Retina (tissue), 1 donor: ENCODE measurements at regions not wholly inside any gene's neighbourhood (a gene's known extent, or its start where the extent isn't known, plus 50 kb on each side); places are given as distances from the start of the nearest gene placed in this dataset.
"Not testable (repeated sequence)": the region's sequence is repeated elsewhere in the genome, so short reads cannot be mapped to it uniquely, and the experiment has no call there.

Source experiments
- DNase-seq: peaks from one replicate; pipeline ENCODE4 v3.0.0-alpha.2; 2016

- no peak for DNase-seq
Measured at GRCh38 chr5:152106571-152106970, 181.9 kb upstream of the GLRA1 start.

GRCh38 chr5:152105085-152105484 is 180.4 kb upstream of the GLRA1 start:
- DNase-seq, result no peak

- no peak for DNase-seq
Measured at GRCh38 chr5:152104211-152104610, 179.6 kb upstream of the GLRA1 start.

GRCh38 chr5:152102908-152103307 is 178.3 kb upstream of the GLRA1 start:
- DNase-seq, result not testable (repeated sequence)

- DNase-seq, result no peak
Measured at GRCh38 chr5:152102057-152102456, 177.4 kb upstream of the GLRA1 start.

- DNase-seq, result no peak
Measured at GRCh38 chr5:152100462-152100861, 175.8 kb upstream of the GLRA1 start.

- DNase-seq, result no peak
Measured at GRCh38 chr5:152097128-152097527, 172.5 kb upstream of the GLRA1 start.

GRCh38 chr5:152094716-152095115 is 170.1 kb upstream of the GLRA1 start:
- no peak for DNase-seq

GRCh38 chr5:152094060-152094459 is 169.4 kb upstream of the GLRA1 start:
- no peak for DNase-seq

- no peak for DNase-seq
Measured at GRCh38 chr5:152092580-152092979, 167.9 kb upstream of the GLRA1 start.

GRCh38 chr5:152089644-152090043 is 165.0 kb upstream of the GLRA1 start:
- DNase-seq, result peak; percentile 38

- no peak for DNase-seq
Measured at GRCh38 chr5:152086668-152087067, 162.0 kb upstream of the GLRA1 start.

- no peak for DNase-seq
Measured at GRCh38 chr5:152084476-152084875, 159.8 kb upstream of the GLRA1 start.

GRCh38 chr5:152083231-152083630 is 158.6 kb upstream of the GLRA1 start:
- DNase-seq, result no peak

- DNase-seq, result no peak
Measured at GRCh38 chr5:152072091-152072490, 147.4 kb upstream of the GLRA1 start.

GRCh38 chr5:152070591-152070990 is 145.9 kb upstream of the GLRA1 start:
- no peak for DNase-seq

GRCh38 chr5:152066784-152067183 is 142.1 kb upstream of the GLRA1 start:
- DNase-seq, result no peak

GRCh38 chr5:152063004-152063403 is 138.4 kb upstream of the GLRA1 start:
- DNase-seq, result no peak

GRCh38 chr5:152061095-152061494 is 136.4 kb upstream of the GLRA1 start:
- DNase-seq, result no peak

GRCh38 chr5:152058267-152058666 is 133.6 kb upstream of the GLRA1 start:
- DNase-seq, result no peak

- DNase-seq, result no peak
Measured at GRCh38 chr5:152056931-152057330, 132.3 kb upstream of the GLRA1 start.

GRCh38 chr5:152052470-152052869 is 127.8 kb upstream of the GLRA1 start:
- DNase-seq, result peak; percentile 8

- peak; percentile 13 for DNase-seq
Measured at GRCh38 chr5:152051499-152052454, 127.1 kb upstream of the GLRA1 start.

- DNase-seq, result no peak
Measured at GRCh38 chr5:152046361-152046760, 121.7 kb upstream of the GLRA1 start.

- DNase-seq, result not testable (repeated sequence)
Measured at GRCh38 chr5:152038856-152039255, 114.2 kb upstream of the GLRA1 start.
